ENCODE measurements at regions not wholly inside any gene's neighbourhood (a gene's known extent, or its start where the extent isn't known, plus 50 kb on each side); places are given as distances from the start of the nearest gene placed in this dataset.

DNA sequence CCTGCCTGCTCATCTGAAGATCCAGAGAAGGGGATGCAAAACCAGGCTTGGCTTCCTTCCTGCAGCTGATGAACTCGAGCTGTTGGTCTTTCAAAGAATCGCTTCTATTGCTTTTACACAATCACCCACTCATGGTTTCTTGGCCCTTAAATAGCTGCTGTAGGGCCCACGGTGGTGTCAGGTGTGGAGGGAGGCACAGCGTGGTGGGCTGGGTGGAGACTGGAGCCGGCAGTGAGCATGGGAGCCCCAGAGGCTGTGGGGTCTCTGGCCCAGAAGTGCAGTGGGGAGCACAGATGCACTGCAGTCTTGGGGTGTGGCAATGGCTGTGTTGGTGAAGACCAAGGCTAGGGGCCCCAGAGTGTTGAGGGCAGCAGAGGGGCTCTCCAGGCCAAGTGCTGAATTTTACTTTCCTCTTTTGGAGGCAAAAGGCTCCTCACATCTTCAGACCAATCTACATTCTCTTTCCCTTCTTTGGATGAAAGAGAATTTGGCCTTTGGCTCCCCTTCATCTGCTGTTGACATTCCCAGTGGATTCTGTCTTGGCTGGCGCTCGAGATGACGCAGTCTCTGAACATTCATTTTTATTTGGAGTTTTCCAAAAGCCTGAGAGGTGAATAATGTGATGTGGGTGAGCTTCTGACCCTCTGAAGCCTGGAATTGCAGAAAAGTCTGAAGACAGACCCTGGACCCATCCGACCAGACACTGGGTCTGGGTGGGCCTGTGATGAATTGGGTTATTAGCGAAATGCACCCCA is 70.1 kb upstream of the ASB18 start:
- DNase-seq, result peak in 2 of 4 donors; percentile 19 to 31
- WGBS, 2 donors, result 70% methylated on average over 7 to 10 of the region's 10 CpGs
- no peak overlapping the region for H3K27ac ChIP-seq
- H3K27me3 ChIP-seq, result no peaks in the 10 kb centered on the region
- no peak for ATAC-seq
- intact Hi-C loops (cut with DNase I), result no loop called here
- H3K36me3 ChIP-seq (replicated peaks in 1 of 2; ENCODE audit: insufficient read depth in 1 of 2, low read depth in 2 of 2), result no peaks in the 10 kb centered on the region
- no peak overlapping the region for H3K4me3 ChIP-seq
- no peaks in the 10 kb centered on the region for H3K9me3 ChIP-seq
- TF ChIP-seq, protein P1, sequence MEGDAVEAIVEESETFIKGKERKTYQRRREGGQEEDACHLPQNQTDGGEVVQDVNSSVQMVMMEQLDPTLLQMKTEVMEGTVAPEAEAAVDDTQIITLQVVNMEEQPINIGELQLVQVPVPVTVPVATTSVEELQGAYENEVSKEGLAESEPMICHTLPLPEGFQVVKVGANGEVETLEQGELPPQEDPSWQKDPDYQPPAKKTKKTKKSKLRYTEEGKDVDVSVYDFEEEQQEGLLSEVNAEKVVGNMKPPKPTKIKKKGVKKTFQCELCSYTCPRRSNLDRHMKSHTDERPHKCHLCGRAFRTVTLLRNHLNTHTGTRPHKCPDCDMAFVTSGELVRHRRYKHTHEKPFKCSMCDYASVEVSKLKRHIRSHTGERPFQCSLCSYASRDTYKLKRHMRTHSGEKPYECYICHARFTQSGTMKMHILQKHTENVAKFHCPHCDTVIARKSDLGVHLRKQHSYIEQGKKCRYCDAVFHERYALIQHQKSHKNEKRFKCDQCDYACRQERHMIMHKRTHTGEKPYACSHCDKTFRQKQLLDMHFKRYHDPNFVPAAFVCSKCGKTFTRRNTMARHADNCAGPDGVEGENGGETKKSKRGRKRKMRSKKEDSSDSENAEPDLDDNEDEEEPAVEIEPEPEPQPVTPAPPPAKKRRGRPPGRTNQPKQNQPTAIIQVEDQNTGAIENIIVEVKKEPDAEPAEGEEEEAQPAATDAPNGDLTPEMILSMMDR (IDR thresholded peaks at IDR 0.05), result no peak
- no peak for TF ChIP-seq POLR2A (IDR thresholded peaks at IDR 0.05)
- no peaks in the 10 kb centered on the region for H3K4me1 ChIP-seq

- no peak overlapping the region for H3K4me3 ChIP-seq
- H3K4me1 ChIP-seq, result no peaks in the 10 kb centered on the region
- H3K27ac ChIP-seq, result no peak overlapping the region
- DNase-seq, result no peak
- no peak for ATAC-seq
- TF ChIP-seq, protein P1 (IDR thresholded peaks at IDR 0.05), result no peak
- no peak for TF ChIP-seq POLR2A (IDR thresholded peaks at IDR 0.05)
- no peaks in the 10 kb centered on the region for H3K36me3 ChIP-seq (replicated peaks in 1 of 2; ENCODE audit: insufficient read depth in 1 of 2, low read depth in 2 of 2)
- no peaks in the 10 kb centered on the region for H3K9me3 ChIP-seq
- 75 to 78% methylated on average over 19 of the region's 19 CpGs for WGBS, 2 donors
- intact Hi-C loops (cut with DNase I), result no loop called here
- no peaks in the 10 kb centered on the region for H3K27me3 ChIP-seq
Measured at GRCh38 chr2:236335696-236336574, 71.7 kb upstream of the ASB18 start.

- DNase-seq, result no peak
- H3K27me3 ChIP-seq, result no peaks in the 10 kb centered on the region
- no peak for ATAC-seq
- no peaks in the 10 kb centered on the region for H3K9me3 ChIP-seq
- H3K36me3 ChIP-seq (replicated peaks in 1 of 2; ENCODE audit: insufficient read depth in 1 of 2, low read depth in 2 of 2), result no peaks in the 10 kb centered on the region
- TF ChIP-seq POLR2A (IDR thresholded peaks at IDR 0.05), result no peak
- TF ChIP-seq, protein P1 (IDR thresholded peaks at IDR 0.05), result no peak
- no peak overlapping the region for H3K27ac ChIP-seq
- WGBS, 2 donors, result 75 to 80% methylated on average over 20 to 30 of the region's 30 CpGs
- intact Hi-C loops (cut with DNase I), result no loop called here
- H3K4me1 ChIP-seq, result no peaks in the 10 kb centered on the region
- H3K4me3 ChIP-seq, result no peak overlapping the region
Measured at GRCh38 chr2:236336575-236337464, 72.6 kb upstream of the ASB18 start.

DNA sequence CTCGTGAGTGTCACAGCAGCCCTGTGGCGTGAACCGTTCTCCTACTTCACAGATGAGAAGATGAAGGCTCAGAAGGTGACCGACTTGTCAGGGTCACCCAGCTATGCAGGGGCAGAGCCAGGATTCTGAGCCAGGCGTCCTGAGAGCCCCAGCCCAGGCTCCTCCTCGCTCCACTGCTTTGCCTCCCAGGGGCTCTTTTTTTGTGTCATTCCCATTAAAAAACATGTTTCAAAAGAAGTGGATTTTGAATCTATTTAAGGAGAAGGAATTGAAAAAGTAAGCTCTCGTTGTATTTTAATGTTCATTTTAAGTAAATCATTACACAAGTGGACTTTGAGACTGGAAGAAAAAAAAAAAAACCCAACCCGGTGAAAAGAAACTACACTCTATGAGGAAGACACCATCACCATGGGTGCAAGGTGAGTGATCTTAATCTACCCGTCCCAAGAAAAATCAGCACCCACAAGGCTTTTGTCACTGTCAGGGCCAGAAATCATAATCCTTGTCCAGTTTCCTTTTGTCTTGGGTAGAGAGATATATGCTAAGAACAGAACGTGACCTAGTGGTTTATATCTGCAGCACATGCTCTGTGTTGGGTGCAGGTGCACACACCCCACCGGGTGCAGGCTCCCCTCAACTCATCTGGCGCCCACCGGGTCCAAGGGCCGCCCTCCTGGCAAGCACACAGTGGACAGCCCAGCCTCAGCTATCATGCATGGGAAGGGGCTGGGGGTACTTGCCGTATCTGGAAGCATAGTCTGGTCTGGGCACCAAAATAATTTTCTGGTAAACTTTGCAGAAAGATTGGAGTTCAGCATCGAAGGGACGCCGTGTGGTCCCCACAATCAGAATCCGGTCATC is 73.5 kb upstream of the ASB18 start:
- no peaks in the 10 kb centered on the region for H3K27me3 ChIP-seq
- H3K4me1 ChIP-seq, result no peaks in the 10 kb centered on the region
- 55 to 62% methylated on average over 18 to 19 of the region's 19 CpGs for WGBS, 2 donors
- H3K27ac ChIP-seq, result no peak overlapping the region
- intact Hi-C loops (cut with DNase I), result no loop called here
- ATAC-seq, result no peak
- DNase-seq, result no peak
- no peaks in the 10 kb centered on the region for H3K9me3 ChIP-seq
- TF ChIP-seq POLR2A (IDR thresholded peaks at IDR 0.05), result no peak
- TF ChIP-seq, protein P1 (IDR thresholded peaks at IDR 0.05), result no peak
- H3K4me3 ChIP-seq, result no peak overlapping the region
- H3K36me3 ChIP-seq (replicated peaks in 1 of 2; ENCODE audit: insufficient read depth in 1 of 2, low read depth in 2 of 2), result no peaks in the 10 kb centered on the region

Measured in body of pancreas (tissue), 4 donors.